ENCODE measurements at regions not wholly inside any gene's neighbourhood (a gene's known extent, or its start where the extent isn't known, plus 50 kb on each side); places are given as distances from the start of the nearest gene placed in this dataset.

- TF ChIP-seq RAD21 (IDR thresholded peaks at IDR 0.05) (no peak), JUND (IDR thresholded peaks at IDR 0.05) (no peak), ATF3 (IDR thresholded peaks at IDR 0.05) (no peak), CTCF (IDR thresholded peaks at IDR 0.05; ENCODE audit: low read depth, low read length, missing input control) (no peak), NR2F2 (IDR thresholded peaks at IDR 0.05) (no peak), YY1 (IDR thresholded peaks at IDR 0.05) (no peak), SP1 (IDR thresholded peaks at IDR 0.05) (no peak), GABPA (IDR thresholded peaks at IDR 0.05 in 1 of 2, conservative IDR thresholded peaks at IDR 0.05 in 1 of 2) (no peak), REST (IDR thresholded peaks at IDR 0.05) (no peak), MAX (IDR thresholded peaks at IDR 0.05) (no peak), RXRA (IDR thresholded peaks at IDR 0.05) (no peak)
Observed at GRCh38 chr9:106724566-106724965, 138.4 kb upstream of the ZNF462 start.

Data from liver (tissue), 3 donors.